ENCODE measurements at regions not wholly inside any gene's neighbourhood (a gene's known extent, or its start where the extent isn't known, plus 50 kb on each side); places are given as distances from the start of the nearest gene placed in this dataset.

- Histone ChIP-seq H3K9me3 (replicated peaks; ENCODE audit: control insufficient read depth, insufficient read depth, low read length) (no peaks in the 10 kb centered on the region), H3K27me3 (ENCODE audit: control insufficient read depth in 2 of 2, insufficient read depth in 2 of 2, low read length in 2 of 2) (no peaks in the 10 kb centered on the region), H3K27ac (ENCODE audit: insufficient read depth, low read depth, low read length) (no peak overlapping the region), H3K79me2 (ENCODE audit: control insufficient read depth, insufficient read depth, low read length) (no peaks in the 10 kb centered on the region), H2AFZ (ENCODE audit: low read depth, low read length) (no peak overlapping the region), H3K4me1 (ENCODE audit: control insufficient read depth, extremely low read depth, insufficient read depth, low read length) (no peaks in the 10 kb centered on the region), H4K20me1 (replicated peaks; ENCODE audit: control insufficient read depth, extremely low read depth, insufficient read depth, low read length) (no peaks in the 10 kb centered on the region), H3K9me1 (replicated peaks; ENCODE audit: control insufficient read depth, extremely low read depth, insufficient read depth, low read length) (no peaks in the 10 kb centered on the region), H3K4me2 (ENCODE audit: insufficient read depth, low read length) (no peak overlapping the region), H3K9ac (replicated peaks; ENCODE audit: extremely low read depth, insufficient read depth, low read length) (no peak overlapping the region), H3K4me3 (replicated peaks in 1 of 3; ENCODE audit: insufficient read depth in 1 of 3, low read depth in 1 of 3, low read length in 3 of 3) (no peak overlapping the region), H3K36me3 (ENCODE audit: control insufficient read depth in 2 of 2, extremely low read depth in 1 of 2, insufficient read depth in 2 of 2, low read length in 2 of 2) (no peaks in the 10 kb centered on the region)
- TF ChIP-seq MAX (IDR thresholded peaks at IDR 0.05; ENCODE audit: insufficient read depth, insufficient read length) (no peak), FOS (IDR thresholded peaks at IDR 0.05; ENCODE audit: borderline replicate concordance, insufficient read depth, low read length) (no peak), EZH2 (IDR thresholded peaks at IDR 0.05; ENCODE audit: borderline replicate concordance, low read depth, low read length, severe bottlenecking) (no peak), JUN (IDR thresholded peaks at IDR 0.05; ENCODE audit: borderline replicate concordance, insufficient read depth, insufficient read length, low read depth) (no peak), MYC (IDR thresholded peaks at IDR 0.05; ENCODE audit: low read depth, low read length) (no peak), POLR2A (IDR thresholded peaks at IDR 0.05; ENCODE audit: low read depth, low read length) (no peak), GATA2 (IDR thresholded peaks at IDR 0.05; ENCODE audit: insufficient read depth, insufficient read length, low read depth, low read length) (no peak), POLR2AphosphoS5 (IDR thresholded peaks at IDR 0.05; ENCODE audit: insufficient read depth, low read depth, low read length) (no peak)
- TF ChIP-seq, protein P1, sequence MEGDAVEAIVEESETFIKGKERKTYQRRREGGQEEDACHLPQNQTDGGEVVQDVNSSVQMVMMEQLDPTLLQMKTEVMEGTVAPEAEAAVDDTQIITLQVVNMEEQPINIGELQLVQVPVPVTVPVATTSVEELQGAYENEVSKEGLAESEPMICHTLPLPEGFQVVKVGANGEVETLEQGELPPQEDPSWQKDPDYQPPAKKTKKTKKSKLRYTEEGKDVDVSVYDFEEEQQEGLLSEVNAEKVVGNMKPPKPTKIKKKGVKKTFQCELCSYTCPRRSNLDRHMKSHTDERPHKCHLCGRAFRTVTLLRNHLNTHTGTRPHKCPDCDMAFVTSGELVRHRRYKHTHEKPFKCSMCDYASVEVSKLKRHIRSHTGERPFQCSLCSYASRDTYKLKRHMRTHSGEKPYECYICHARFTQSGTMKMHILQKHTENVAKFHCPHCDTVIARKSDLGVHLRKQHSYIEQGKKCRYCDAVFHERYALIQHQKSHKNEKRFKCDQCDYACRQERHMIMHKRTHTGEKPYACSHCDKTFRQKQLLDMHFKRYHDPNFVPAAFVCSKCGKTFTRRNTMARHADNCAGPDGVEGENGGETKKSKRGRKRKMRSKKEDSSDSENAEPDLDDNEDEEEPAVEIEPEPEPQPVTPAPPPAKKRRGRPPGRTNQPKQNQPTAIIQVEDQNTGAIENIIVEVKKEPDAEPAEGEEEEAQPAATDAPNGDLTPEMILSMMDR (IDR thresholded peaks at IDR 0.05; ENCODE audit: extremely low read depth in 1 of 2, insufficient read depth in 1 of 2, low read depth in 1 of 2, low read length in 2 of 2) = no peak
- BruUV-seq (replicated peaks) = no TSS peak
- FAIRE-seq = no peak
- ChIA-PET POLR2A (no interaction called here), CTCF (no interaction called here)
- no peak for DNase-seq (ENCODE audit: low read depth, low spot score)
- dilution Hi-C loops (cut with MboI; ENCODE audit: extremely low pct_ligation_motif_present, low sequenced_read_pairs) = no loop called here
- intact Hi-C loops (cut with micrococcal nuclease) = no loop called here
Measured at GRCh38 chr6:102717252-102717651, 1323.7 kb downstream of the GRIK2 start.

Measured in endothelial cell of umbilical vein (primary cell).